Bronchial epithelial cell (primary cell): ENCODE measurements at regions not wholly inside any gene's neighbourhood (a gene's known extent, or its start where the extent isn't known, plus 50 kb on each side); places are given as distances from the start of the nearest gene placed in this dataset.
"Not testable (repeated sequence)": the region's sequence is repeated elsewhere in the genome, so short reads cannot be mapped to it uniquely, and the experiment has no call there.

ENCODE experiments used
- DNase-seq: peaks from one replicate; pipeline ENCODE4 v3.0.0-alpha.2; 2010; ENCODE audit warnings: low read depth
- FAIRE-seq: peaks from 2 replicates; lab custom pipeline; 2011; peaks lifted over from hg19 to GRCh38; lab: Jason Lieb, UNC
- H3K27me3 ChIP-seq: 2 replicates; pipeline ENCODE4 v1.5.1; 2011; ENCODE audit warnings: low read length; ENCODE audit not compliant: control insufficient read depth, insufficient read depth
- H3K36me3 ChIP-seq: 2 replicates; pipeline ENCODE4 v1.5.1; 2011; ENCODE audit warnings: low read length; ENCODE audit not compliant: control insufficient read depth, insufficient read depth
- H3K4me3 ChIP-seq: 2 replicates; pipeline ENCODE4 v1.5.1; 2011; ENCODE audit warnings: mild to moderate bottlenecking, low read depth, low read length, control low read depth
- CTCF ChIP-seq: IDR thresholded peaks from 2 replicates; pipeline ENCODE4 v1.5.1; 2011; ENCODE audit warnings: mild to moderate bottlenecking, moderate library complexity, low read length, control low read depth, inconsistent platforms; ENCODE audit not compliant: insufficient read depth, severe bottlenecking

GRCh38 chr3:14001136-14001535, 121.3 kb upstream of the WNT7A start:
- H3K36me3 ChIP-seq: no peaks in the 10 kb centered on the region
- no peak overlapping the region for H3K4me3 ChIP-seq
- FAIRE-seq (no peak), DNase-seq (peak; percentile 93)
- H3K27me3 ChIP-seq: no peaks in the 10 kb centered on the region
- no peak for TF ChIP-seq CTCF

DNA sequence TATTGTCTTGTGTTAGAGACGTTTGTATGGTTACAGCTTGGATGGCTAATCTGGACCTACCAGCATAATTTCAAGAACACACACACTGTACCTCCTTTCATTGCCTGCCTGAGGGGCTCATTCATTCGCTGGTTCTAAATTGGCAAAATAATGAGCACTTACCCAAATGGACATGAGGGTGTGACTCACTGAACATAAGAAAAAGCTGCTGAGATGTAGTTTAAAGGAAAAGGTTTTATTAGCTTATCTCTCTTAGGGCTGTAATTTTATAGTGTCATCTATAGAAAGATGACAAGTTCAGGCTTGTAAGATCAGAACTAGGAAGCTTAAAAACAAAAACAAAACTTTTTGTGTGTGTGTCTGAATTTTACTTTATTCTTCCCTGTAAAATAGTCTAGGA, 120.7 kb upstream of the WNT7A start:
- H3K36me3 ChIP-seq: no peaks in the 10 kb centered on the region
- no peak for TF ChIP-seq CTCF
- no peak overlapping the region for H3K4me3 ChIP-seq
- no peaks in the 10 kb centered on the region for H3K27me3 ChIP-seq
- FAIRE-seq (no peak), DNase-seq (peak; percentile 86)

- no peaks in the 10 kb centered on the region for H3K36me3 ChIP-seq
- no peak for DNase-seq
- TF ChIP-seq CTCF: no peak
- no peak for FAIRE-seq
- no peaks in the 10 kb centered on the region for H3K27me3 ChIP-seq
- H3K4me3 ChIP-seq: no peak overlapping the region
Observed at GRCh38 chr3:13998831-13999230, 119.0 kb upstream of the WNT7A start.

- not testable (repeated sequence) for DNase-seq, H3K27me3 ChIP-seq, FAIRE-seq, H3K36me3 ChIP-seq, H3K4me3 ChIP-seq
Observed at GRCh38 chr3:13995216-13995615, 115.3 kb upstream of the WNT7A start.

GRCh38 chr3:13988925-13989324, 109.1 kb upstream of the WNT7A start:
- H3K4me3 ChIP-seq, H3K36me3 ChIP-seq, FAIRE-seq, DNase-seq, H3K27me3 ChIP-seq: not testable (repeated sequence)

- Histone ChIP-seq H3K4me3 (no peak overlapping the region), H3K36me3 (no peaks in the 10 kb centered on the region), H3K27me3 (no peaks in the 10 kb centered on the region)
- no peak for TF ChIP-seq CTCF
- FAIRE-seq: no peak
- no peak for DNase-seq
Observed at GRCh38 chr3:13976469-13976868, 96.6 kb upstream of the WNT7A start.

- no peak overlapping the region for H3K4me3 ChIP-seq
- no peak for FAIRE-seq
- H3K36me3 ChIP-seq: no peaks in the 10 kb centered on the region
- no peak for DNase-seq
- no peak for TF ChIP-seq CTCF
- no peaks in the 10 kb centered on the region for H3K27me3 ChIP-seq
Observed at GRCh38 chr3:13975686-13976085, 95.8 kb upstream of the WNT7A start.
